Sigmoid colon (tissue), 6 donors: ENCODE measurements at regions not wholly inside any gene's neighbourhood (a gene's known extent, or its start where the extent isn't known, plus 50 kb on each side); places are given as distances from the start of the nearest gene placed in this dataset.

Source experiments
- DNase-seq: peaks from one replicate; pipeline ENCODE4 v3.0.0-alpha.2; 2019
- H3K27ac ChIP-seq, 4 donors: fragments of 200-600 bp; sonication (generic); one replicate each; pipeline ENCODE4 v1.5.1; 2016 to 2019; ENCODE audit warnings: mild to moderate bottlenecking in 1 of 4
- H3K27me3 ChIP-seq, 3 donors: fragments of 200-600 bp; sonication (generic); one replicate each; pipeline ENCODE4 v1.5.1; 2019; ENCODE audit warnings: mild to moderate bottlenecking in 1 of 3
- H3K36me3 ChIP-seq, 4 donors: fragments of 200-600 bp; sonication (generic); one replicate each; pipeline ENCODE4 v1.5.1; 2016 to 2019
- H3K4me1 ChIP-seq, 4 donors: fragments of 200-600 bp; sonication (generic); one replicate each; pipeline ENCODE4 v1.5.1; 2017 to 2019
- H3K4me3 ChIP-seq, 4 donors: fragments of 200-600 bp; sonication (generic); one replicate each; pipeline ENCODE4 v1.5.1; 2017 to 2019; ENCODE audit warnings: mild to moderate bottlenecking in 2 of 4, moderate library complexity in 1 of 4
- H3K9me3 ChIP-seq, 4 donors: fragments of 200-600 bp in 3 of 4; sonication (generic) in 3 of 4; one replicate each; pipeline versions ENCODE4 v1.5.1 to v1.6.1; 2013 to 2019
- CTCF ChIP-seq, 4 experiments: fragments of 450-650 bp in 3 of 4; fragments of 200-600 bp in 1 of 4; IDR thresholded peaks; one replicate each; pipeline ENCODE4 v1.5.1; 2016 to 2019; ENCODE audit warnings: antibody characterized with exemption in 4 of 4, mild to moderate bottlenecking in 3 of 4, moderate library complexity in 2 of 4
- EP300 ChIP-seq, 4 donors: sonication (generic); formaldehyde crosslinking; IDR thresholded peaks; one replicate each; pipeline ENCODE4 v1.6.1; 2017; ENCODE audit warnings: antibody characterized with exemption in 4 of 4
- POLR2A ChIP-seq, 2 donors: fragments of 450-650 bp; IDR thresholded peaks; one replicate each; pipeline ENCODE4 v1.6.1; 2016; ENCODE audit warnings: antibody characterized with exemption in 2 of 2, mild to moderate bottlenecking in 2 of 2, moderate library complexity in 2 of 2
- POLR2AphosphoS5 ChIP-seq, 4 donors: sonication (generic); formaldehyde crosslinking; IDR thresholded peaks; one replicate each; pipeline ENCODE4 v1.6.1; 2017; ENCODE audit warnings: antibody characterized with exemption in 4 of 4
- whole genome bisulfite sequencing, 2 donors: extraction: QIAGEN DNeasy Blood & Tissue Kit; methylation state at CpG; one replicate each; pipeline ENCODE4 v1.1.7; 2013; 5-methylcytosine and 5-hydroxymethylcytosine counted together
- intact Hi-C: fragments of 100-400 bp; cut with DNase I; formaldehyde crosslinking; loops from one replicate; pipeline ENCODE4 v1.15.1; 2023
- donor health status: healthy with polysubstance abuse.
- donor health status: healthy.

DNA sequence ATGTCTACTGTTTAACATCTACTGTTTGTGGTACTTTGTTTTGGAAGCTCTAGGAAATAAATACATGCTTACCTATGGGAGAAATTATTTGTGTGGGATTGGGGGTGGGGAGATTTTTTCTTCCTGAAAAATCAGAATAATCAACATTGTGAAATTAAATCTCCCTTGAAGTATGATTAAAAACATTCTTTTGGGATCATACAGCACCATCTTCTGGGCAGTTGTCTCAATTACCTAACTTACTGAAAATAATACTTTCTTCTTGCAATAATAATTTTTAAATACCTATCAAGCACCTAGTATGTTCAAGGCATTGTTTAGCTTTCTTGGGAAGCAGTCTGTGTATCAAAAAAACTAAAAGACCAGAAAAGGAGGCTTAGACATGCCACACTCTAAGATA is 576.5 kb upstream of the ARGLU1 start:
- Histone ChIP-seq H3K4me3 (no peak overlapping the region), H3K27ac (no peak overlapping the region), H3K4me1 (no peaks in the 10 kb centered on the region), H3K27me3 (no peaks in the 10 kb centered on the region), H3K36me3 (no peaks in the 10 kb centered on the region), H3K9me3 (no peaks in the 10 kb centered on the region)
- TF ChIP-seq CTCF (IDR thresholded peaks at IDR 0.05) (no peak), POLR2AphosphoS5 (IDR thresholded peaks at IDR 0.05) (no peak), EP300 (IDR thresholded peaks at IDR 0.05) (no peak), POLR2A (IDR thresholded peaks at IDR 0.05) (no peak)
- intact Hi-C loops = no loop called here
- no peak for DNase-seq

- no peaks in the 10 kb centered on the region for H3K36me3 ChIP-seq
- no peak for DNase-seq
- WGBS, 2 donors = 51 to 59% methylated on average over 3 of the region's 3 CpGs
- intact Hi-C loops = no loop called here
- no peak overlapping the region for H3K27ac ChIP-seq
- no peak overlapping the region for H3K4me3 ChIP-seq
- H3K4me1 ChIP-seq = no peaks in the 10 kb centered on the region
- TF ChIP-seq CTCF (IDR thresholded peaks at IDR 0.05) (no peak), POLR2A (IDR thresholded peaks at IDR 0.05) (no peak), POLR2AphosphoS5 (IDR thresholded peaks at IDR 0.05) (no peak), EP300 (IDR thresholded peaks at IDR 0.05) (no peak)
- H3K27me3 ChIP-seq = no peaks in the 10 kb centered on the region
- no peaks in the 10 kb centered on the region for H3K9me3 ChIP-seq
Measured at GRCh38 chr13:107141767-107142166, 573.8 kb upstream of the ARGLU1 start.

DNA sequence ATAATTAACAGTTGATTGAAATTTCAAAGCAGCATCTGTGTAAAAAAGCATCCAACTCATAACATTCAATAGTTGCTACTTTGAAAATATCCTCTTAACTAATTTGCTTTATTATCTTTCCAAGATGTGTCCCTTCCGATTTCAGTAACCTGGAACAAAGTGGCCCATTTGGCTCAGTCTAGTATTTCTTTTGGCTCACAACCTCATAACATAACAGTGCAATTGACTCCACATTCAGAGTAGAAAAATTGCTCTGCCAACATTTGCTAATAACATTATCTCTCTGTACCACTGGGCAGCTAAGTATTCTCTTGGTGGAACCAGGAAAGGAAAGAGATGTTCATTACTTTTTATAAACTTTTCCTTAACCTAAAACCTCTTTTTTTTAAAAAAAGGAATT is 571.1 kb upstream of the ARGLU1 start:
- intact Hi-C loops = no loop called here
- DNase-seq = no peak
- H3K4me3 ChIP-seq = no peak overlapping the region
- peak overlapping the region in 1 of 4 donors; percentile 43 for H3K27ac ChIP-seq
- WGBS, 2 donors = 70 to 74% methylated on average over 1 of the region's 1 CpG
- H3K4me1 ChIP-seq = no peaks in the 10 kb centered on the region
- no peaks in the 10 kb centered on the region for H3K27me3 ChIP-seq
- no peaks in the 10 kb centered on the region for H3K9me3 ChIP-seq
- H3K36me3 ChIP-seq = no peaks in the 10 kb centered on the region
- no peak for TF ChIP-seq CTCF (IDR thresholded peaks at IDR 0.05)
- TF ChIP-seq POLR2AphosphoS5 (IDR thresholded peaks at IDR 0.05) = no peak
- TF ChIP-seq POLR2A (IDR thresholded peaks at IDR 0.05) = no peak
- no peak for TF ChIP-seq EP300 (IDR thresholded peaks at IDR 0.05)

GRCh38 chr13:107138486-107138885 is 570.5 kb upstream of the ARGLU1 start:
- H3K27ac ChIP-seq = peak overlapping the region in 1 of 4 donors; percentile 15
- intact Hi-C loops = no loop called here
- H3K9me3 ChIP-seq = no peaks in the 10 kb centered on the region
- WGBS, 2 donors = 69 to 86% methylated on average over 1 of the region's 1 CpG
- H3K4me1 ChIP-seq = no peaks in the 10 kb centered on the region
- H3K36me3 ChIP-seq = no peaks in the 10 kb centered on the region
- DNase-seq = no peak
- H3K4me3 ChIP-seq = no peak overlapping the region
- H3K27me3 ChIP-seq = no peaks in the 10 kb centered on the region
- no peak for TF ChIP-seq POLR2A (IDR thresholded peaks at IDR 0.05)
- no peak for TF ChIP-seq POLR2AphosphoS5 (IDR thresholded peaks at IDR 0.05)
- TF ChIP-seq CTCF (IDR thresholded peaks at IDR 0.05) = no peak
- no peak for TF ChIP-seq EP300 (IDR thresholded peaks at IDR 0.05)

DNA sequence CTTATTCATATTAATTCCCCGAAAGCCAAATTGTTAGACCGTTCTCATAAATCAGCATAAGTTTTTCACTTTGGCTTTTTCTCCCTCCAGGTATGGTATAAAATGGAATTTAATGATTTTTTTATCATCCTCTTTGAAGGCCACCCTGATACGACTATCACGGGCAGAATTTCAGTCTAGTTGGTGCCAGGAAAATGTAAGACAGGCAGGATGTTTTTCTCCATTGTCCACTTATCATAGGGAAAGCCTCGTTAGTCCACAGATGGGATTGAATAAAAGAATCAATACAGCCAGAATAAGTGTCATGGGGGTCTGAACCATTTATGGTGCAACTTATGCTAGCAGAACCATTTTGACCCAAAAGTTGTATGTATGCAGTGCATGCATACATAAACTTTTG is 566.0 kb upstream of the ARGLU1 start:
- no peak overlapping the region for H3K4me3 ChIP-seq
- no peak for DNase-seq
- intact Hi-C loops = no loop called here
- TF ChIP-seq POLR2AphosphoS5 (IDR thresholded peaks at IDR 0.05) = no peak
- no peak for TF ChIP-seq CTCF (IDR thresholded peaks at IDR 0.05)
- no peak for TF ChIP-seq EP300 (IDR thresholded peaks at IDR 0.05)
- no peak for TF ChIP-seq POLR2A (IDR thresholded peaks at IDR 0.05)
- 85 to 93% methylated on average over 5 of the region's 5 CpGs for WGBS, 2 donors
- H3K36me3 ChIP-seq = no peaks in the 10 kb centered on the region
- H3K27ac ChIP-seq = no peak overlapping the region
- H3K9me3 ChIP-seq = no peaks in the 10 kb centered on the region
- H3K4me1 ChIP-seq = no peaks in the 10 kb centered on the region
- H3K27me3 ChIP-seq = no peaks in the 10 kb centered on the region
